Heart right ventricle (tissue), 16 donors: ENCODE measurements at regions not wholly inside any gene's neighbourhood (a gene's known extent, or its start where the extent isn't known, plus 50 kb on each side); places are given as distances from the start of the nearest gene placed in this dataset.

Experiments used
- ATAC-seq, 8 donors: fragments of 200-7000 bp; cut with Tn5 transposase; one replicate each; pipeline ENCODE4 v1.9.1; 2020; ENCODE audit warnings: mild to moderate bottlenecking in 8 of 8, moderate library complexity in 8 of 8, moderate number of reproducible peaks in 1 of 8
- DNase-seq, 2 donors: peaks; one replicate each; pipeline ENCODE4 v3.0.0-alpha.2; 2020
- H3K27ac ChIP-seq, 10 donors: fragments of 200-600 bp; sonication (generic) in 2 of 10; one replicate each; pipeline versions ENCODE4 v1.5.0 to v1.8.0; 2020 to 2022; ENCODE audit warnings: mild to moderate bottlenecking in 3 of 10
- H3K27me3 ChIP-seq, 7 donors: fragments of 200-600 bp; one replicate each; pipeline ENCODE4 v1.8.0; 2021 to 2022; ENCODE audit warnings: mild to moderate bottlenecking in 2 of 7
- H3K36me3 ChIP-seq, 9 donors: fragments of 200-600 bp; sonication (generic) in 1 of 9; one replicate each; pipeline versions ENCODE4 v1.5.0 to v1.8.0; 2020 to 2022; ENCODE audit warnings: mild to moderate bottlenecking in 2 of 9
- H3K4me1 ChIP-seq, 9 donors: fragments of 200-600 bp; sonication (generic) in 1 of 9; one replicate each; pipeline versions ENCODE4 v1.5.0 to v1.8.0; 2020 to 2022; ENCODE audit warnings: mild to moderate bottlenecking in 4 of 9
- H3K4me3 ChIP-seq, 10 donors: fragments of 200-600 bp; sonication (generic) in 2 of 10; one replicate each; pipeline versions ENCODE4 v1.5.0 to v1.8.0; 2020 to 2022; ENCODE audit warnings: mild to moderate bottlenecking in 7 of 10, moderate library complexity in 2 of 10
- H3K9me3 ChIP-seq, 11 donors: fragments of 200-600 bp in 10 of 11; sonication (generic) in 2 of 11; one replicate each; pipeline versions ENCODE4 v1.5.0 to v1.8.0; 2013 to 2022; ENCODE audit warnings: mild to moderate bottlenecking in 2 of 11, control low read depth in 1 of 11, moderate library complexity in 1 of 11
- WGBS, 2 donors: extraction: QIAGEN DNeasy Blood & Tissue Kit; methylation state at CpG; one replicate each; pipeline ENCODE4 v1.1.7; 2013; ENCODE audit warnings: inconsistent platforms in 1 of 2; 5-methylcytosine and 5-hydroxymethylcytosine counted together
- intact Hi-C, 10 donors: fragments of 100-400 bp; cut with DNase I; formaldehyde crosslinking; loops; one replicate each; pipeline versions ENCODE4 v1.11.1 to v1.14.2; 2022
- TF ChIP-seq, protein P1 (sequence below), 9 donors: fragments of 200-600 bp; sonication (generic) in 2 of 9; IDR thresholded peaks; one replicate each; pipeline versions ENCODE4 v1.5.0 to v1.8.0; 2021 to 2022; ENCODE audit warnings: antibody characterized with exemption in 9 of 9, mild to moderate bottlenecking in 5 of 9, moderate library complexity in 1 of 9
- donor health status: Arrhythmogenic right ventricular cardiomyopathy.
- donor health status: ischemic (EF 13 %, LVEDD 7.1; RV severe dilation, severe dysfunction).
- donor health status: healthy with polysubstance abuse.
- donor health status: DM: no; HTN: yes; CAD: no.
- donor health status: DM: no; HTN: no; CAD: no.
- donor health status: ischemic (EF 25% LVEDD 6.9; RV normal size, moderate dysfunction).
- donor health status: ischemic (EF 25% LVEDD 5.7; RV mildly dilated, moderate dysfunction).
- donor health status: healthy.
- donor health status: DM: yes; HTN: yes; CAD: no.
- donor health status: Ischemic cardiomyopathy.
- donor health status: ischemic (EF 35%, LVEDD 5.7; RV mildly dilated, moderate dysfunction).
- donor health status: nonischemic (EF 11% LVEDD 7.7; RV severe dilation, severe dysfunction).
- donor health status: DM: yes; HTN: yes; CAD: no.
- donor health status: PGD.
- donor health status: ischemic (EF 29% LVEDD 5.4; RV normal size, mild dysfunction).
- donor health status: nonischemic (EF 23%, LVEDD 6.1; RV moderate dilation, normal function).

DNA sequence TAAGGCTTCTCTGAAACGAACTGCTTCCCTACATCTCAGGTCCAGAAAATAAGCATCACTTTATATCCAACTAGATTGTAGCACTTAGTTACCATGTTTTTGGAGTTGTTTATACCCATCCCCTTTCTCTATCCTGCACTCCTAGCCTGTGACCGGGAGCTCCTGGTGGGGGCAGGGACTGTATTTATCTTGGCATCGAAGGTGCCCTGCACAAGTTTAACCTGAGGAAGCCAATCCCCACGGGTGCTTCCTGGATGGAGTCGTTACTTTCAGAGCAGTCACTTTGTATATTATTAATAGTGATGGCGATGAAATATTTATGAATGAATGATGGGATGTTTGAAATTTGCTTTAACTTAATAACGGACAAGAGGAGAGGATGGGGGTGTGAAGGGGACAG, 73.9 kb downstream of the KLHDC7A start:
- Histone ChIP-seq H3K9me3 (no peaks in the 10 kb centered on the region), H3K27ac (no peak overlapping the region), H3K36me3 (no peaks in the 10 kb centered on the region), H3K27me3 (peaks cover 5 to 96% (median 76%) of the 10 kb centered on the region in 7 donors), H3K4me1 (peaks cover 0 to 3% (median 0%) of the 10 kb centered on the region in 9 donors), H3K4me3 (no peak overlapping the region)
- intact Hi-C loops: no loop called here
- WGBS, 2 donors: 49 to 59% methylated on average over 7 of the region's 7 CpGs
- DNase-seq (no peak), ATAC-seq (no peak)
- TF ChIP-seq, protein P1, sequence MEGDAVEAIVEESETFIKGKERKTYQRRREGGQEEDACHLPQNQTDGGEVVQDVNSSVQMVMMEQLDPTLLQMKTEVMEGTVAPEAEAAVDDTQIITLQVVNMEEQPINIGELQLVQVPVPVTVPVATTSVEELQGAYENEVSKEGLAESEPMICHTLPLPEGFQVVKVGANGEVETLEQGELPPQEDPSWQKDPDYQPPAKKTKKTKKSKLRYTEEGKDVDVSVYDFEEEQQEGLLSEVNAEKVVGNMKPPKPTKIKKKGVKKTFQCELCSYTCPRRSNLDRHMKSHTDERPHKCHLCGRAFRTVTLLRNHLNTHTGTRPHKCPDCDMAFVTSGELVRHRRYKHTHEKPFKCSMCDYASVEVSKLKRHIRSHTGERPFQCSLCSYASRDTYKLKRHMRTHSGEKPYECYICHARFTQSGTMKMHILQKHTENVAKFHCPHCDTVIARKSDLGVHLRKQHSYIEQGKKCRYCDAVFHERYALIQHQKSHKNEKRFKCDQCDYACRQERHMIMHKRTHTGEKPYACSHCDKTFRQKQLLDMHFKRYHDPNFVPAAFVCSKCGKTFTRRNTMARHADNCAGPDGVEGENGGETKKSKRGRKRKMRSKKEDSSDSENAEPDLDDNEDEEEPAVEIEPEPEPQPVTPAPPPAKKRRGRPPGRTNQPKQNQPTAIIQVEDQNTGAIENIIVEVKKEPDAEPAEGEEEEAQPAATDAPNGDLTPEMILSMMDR (IDR thresholded peaks at IDR 0.05): no peak

DNA sequence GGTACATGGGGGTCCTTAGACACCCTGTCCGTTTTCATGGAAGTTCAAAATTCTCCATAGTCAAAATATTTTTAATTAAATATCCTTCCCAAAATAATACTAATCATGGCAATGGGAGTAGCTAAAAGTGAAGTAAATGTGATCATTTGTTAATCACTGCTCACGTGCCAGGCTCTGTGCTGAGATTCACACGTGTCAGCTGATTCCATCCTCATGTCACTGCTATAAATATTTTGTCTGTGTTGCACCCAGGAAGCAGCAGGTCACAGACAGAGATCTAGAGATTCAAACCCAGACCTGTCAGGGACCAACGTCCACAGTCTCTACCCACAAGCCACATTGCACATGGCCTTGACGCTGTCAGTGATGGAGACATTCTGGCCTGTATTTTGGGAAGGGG, 74.3 kb downstream of the KLHDC7A start:
- intact Hi-C loops: no loop called here
- H3K27ac ChIP-seq: no peak overlapping the region
- DNase-seq (no peak), ATAC-seq (no peak)
- H3K4me1 ChIP-seq: peaks cover 0 to 3% (median 0%) of the 10 kb centered on the region in 9 donors
- H3K4me3 ChIP-seq: no peak overlapping the region
- TF ChIP-seq, protein P1 (IDR thresholded peaks at IDR 0.05): no peak
- H3K9me3 ChIP-seq: no peaks in the 10 kb centered on the region
- 55 to 65% methylated on average over 5 of the region's 5 CpGs for WGBS, 2 donors
- H3K36me3 ChIP-seq: no peaks in the 10 kb centered on the region
- H3K27me3 ChIP-seq: peaks cover 5 to 96% (median 81%) of the 10 kb centered on the region in 7 donors

DNA sequence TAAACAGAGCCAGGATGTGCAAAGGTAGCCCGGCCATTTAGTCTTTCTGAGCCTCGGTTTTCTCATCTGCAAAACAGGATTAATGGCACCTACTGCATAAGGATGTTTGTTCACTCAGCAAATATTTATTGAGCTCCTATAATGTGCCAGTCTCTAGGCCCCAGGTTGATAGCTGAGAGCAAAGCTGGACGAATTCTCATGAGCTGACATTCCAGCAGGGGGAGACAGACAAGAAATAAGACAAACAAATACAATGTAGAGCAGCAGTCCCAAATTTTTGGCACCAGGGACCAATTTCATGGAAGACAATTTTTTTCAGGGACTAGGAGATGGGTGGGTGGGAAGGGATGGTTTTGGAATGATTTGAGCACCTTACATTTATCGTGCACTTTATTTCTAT, 74.3 kb upstream of the PAX7 start:
- TF ChIP-seq, protein P1 (IDR thresholded peaks at IDR 0.05): peak in 5 of 9 donors; percentile 24 to 39 (median 35)
- Histone ChIP-seq H3K4me1 (peaks cover 0 to 3% (median 0%) of the 10 kb centered on the region in 9 donors), H3K4me3 (no peak overlapping the region), H3K9me3 (no peaks in the 10 kb centered on the region), H3K27me3 (peaks cover 5 to 98% (median 87%) of the 10 kb centered on the region in 7 donors), H3K36me3 (no peaks in the 10 kb centered on the region), H3K27ac (no peak overlapping the region)
- 54 to 59% methylated on average over 4 of the region's 4 CpGs for WGBS, 2 donors
- ATAC-seq: no peak
- DNase-seq: no peak
- intact Hi-C loops: no loop called here

DNA sequence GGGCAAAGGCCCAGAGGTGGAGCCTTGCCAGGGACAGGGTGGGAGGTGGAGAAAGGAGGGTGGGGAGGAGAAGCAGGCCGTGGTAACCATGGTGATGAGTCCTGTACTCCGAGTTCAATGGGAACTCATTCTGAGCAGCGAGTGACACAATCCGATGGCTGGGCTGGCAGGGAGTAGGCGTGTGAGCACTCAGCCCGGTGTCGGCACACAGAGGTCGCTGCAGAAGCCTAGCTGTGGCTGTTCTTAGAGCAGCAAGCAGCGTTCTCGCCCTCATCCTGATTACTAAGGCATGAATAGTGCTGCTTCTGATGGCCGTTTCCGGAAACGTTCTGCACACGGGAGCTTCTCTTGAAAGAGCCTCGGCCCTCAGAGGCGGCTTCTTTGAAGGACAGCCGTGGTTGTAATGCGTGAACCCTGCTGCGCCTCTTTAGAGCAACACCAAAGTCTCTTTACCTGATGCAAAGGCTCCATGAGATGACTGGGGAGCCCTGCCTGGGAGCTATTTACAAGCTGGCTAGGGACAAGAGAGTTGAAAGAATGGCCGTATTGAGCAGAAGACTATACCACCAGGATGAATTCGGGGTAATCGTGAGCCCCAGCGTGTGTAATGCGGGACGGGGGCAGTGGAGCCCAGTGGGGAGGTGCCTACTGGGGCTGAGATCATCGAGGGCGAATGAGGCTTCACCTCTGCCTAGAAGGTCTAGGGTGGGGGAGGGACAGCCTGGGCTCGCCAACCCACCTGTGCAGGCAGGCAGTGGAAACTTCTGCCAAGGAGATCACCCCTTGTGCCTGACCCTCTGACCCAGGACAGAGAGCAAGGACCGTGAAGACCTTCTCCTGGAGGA, 72.8 kb upstream of the PAX7 start:
- Histone ChIP-seq H3K36me3 (no peaks in the 10 kb centered on the region), H3K27ac (no peak overlapping the region), H3K4me3 (no peak overlapping the region), H3K9me3 (no peaks in the 10 kb centered on the region), H3K4me1 (peaks cover 0 to 3% (median 0%) of the 10 kb centered on the region in 9 donors), H3K27me3 (peaks cover 10 to 100% (median 95%) of the 10 kb centered on the region in 7 donors)
- TF ChIP-seq, protein P1 (IDR thresholded peaks at IDR 0.05): no peak
- intact Hi-C loops: no loop called here
- ATAC-seq: peak in 2 of 8 donors; percentile 33 to 51
- 5 to 7% methylated on average over 29 of the region's 29 CpGs for WGBS, 2 donors
- DNase-seq: no peak
